Stimulated activated CD8-positive, alpha-beta memory T cell treated with anti-CD3 and anti-CD28 coated beads, Interleukin-12 subunit alpha, Interleukin-12 subunit beta, amount 100 ng/mL, for 24 hours (primary cell): ENCODE measurements at regions not wholly inside any gene's neighbourhood (a gene's known extent, or its start where the extent isn't known, plus 50 kb on each side); places are given as distances from the start of the nearest gene placed in this dataset.

Experiments used
- DNase-seq: peaks from one replicate; pipeline ENCODE4 v3.0.0-alpha.2; 2020; ENCODE audit errors: extremely low read depth

GRCh38 chr6:6524951-6525350, 63.6 kb upstream of the LY86 start:
- no peak for DNase-seq

- DNase-seq: no peak
Observed at GRCh38 chr6:6525933-6526332, 62.6 kb upstream of the LY86 start.

- no peak for DNase-seq
Observed at GRCh38 chr6:6529275-6529674, 59.2 kb upstream of the LY86 start.

GRCh38 chr6:6533176-6533575, 55.3 kb upstream of the LY86 start:
- no peak for DNase-seq

- no peak for DNase-seq
Observed at GRCh38 chr6:6534399-6534798, 54.1 kb upstream of the LY86 start.

GRCh38 chr6:6537488-6538260, 50.8 kb upstream of the LY86 start:
- DNase-seq: no peak

DNA sequence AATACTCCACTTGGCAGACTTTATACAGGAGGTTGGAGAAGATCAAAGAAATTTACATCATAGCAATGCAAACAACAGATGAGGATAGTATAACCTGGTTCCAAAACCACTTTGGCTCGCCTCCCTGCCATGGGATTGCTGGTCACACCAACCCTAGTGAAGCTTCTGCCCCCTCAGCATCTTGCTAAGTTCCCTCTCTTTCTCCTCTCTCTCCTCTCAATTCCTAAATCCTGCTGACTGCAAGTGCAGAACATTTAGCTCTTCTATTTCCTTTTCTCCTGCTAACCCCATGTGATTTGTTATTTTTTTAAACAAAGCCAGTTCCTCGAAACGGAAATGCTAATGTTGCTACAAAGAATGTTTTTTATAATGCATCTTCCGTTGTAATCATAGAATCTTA, 50.3 kb upstream of the LY86 start:
- DNase-seq: no peak
